GM06990 (cell line): ENCODE measurements at regions not wholly inside any gene's neighbourhood (a gene's known extent, or its start where the extent isn't known, plus 50 kb on each side); places are given as distances from the start of the nearest gene placed in this dataset.

Source experiments
- DNase-seq: peaks from one replicate; pipeline ENCODE4 v3.0.0-alpha.2; 2011; ENCODE audit not compliant: insufficient read length; ENCODE audit errors: extremely low read depth
- H3K27me3 ChIP-seq: replicated peaks from 2 replicates; pipeline ENCODE4 v1.6.0; 2011; ENCODE audit warnings: low read length; ENCODE audit not compliant: control insufficient read depth, insufficient read depth
- H3K36me3 ChIP-seq: 2 replicates; pipeline ENCODE4 v1.5.1; 2011; ENCODE audit warnings: low read length; ENCODE audit not compliant: control insufficient read depth, insufficient read depth
- H3K4me3 ChIP-seq: replicated peaks from 2 replicates; pipeline ENCODE4 v1.5.1; 2011; ENCODE audit warnings: low read depth, mild to moderate bottlenecking, control low read depth, low read length
- TF ChIP-seq, protein P1 (sequence below): IDR thresholded peaks from 2 replicates; pipeline ENCODE4 v1.5.1; 2011; ENCODE audit warnings: low read length, control low read depth, mild to moderate bottlenecking, inconsistent platforms; ENCODE audit not compliant: insufficient read depth, poor library complexity, severe bottlenecking

DNA sequence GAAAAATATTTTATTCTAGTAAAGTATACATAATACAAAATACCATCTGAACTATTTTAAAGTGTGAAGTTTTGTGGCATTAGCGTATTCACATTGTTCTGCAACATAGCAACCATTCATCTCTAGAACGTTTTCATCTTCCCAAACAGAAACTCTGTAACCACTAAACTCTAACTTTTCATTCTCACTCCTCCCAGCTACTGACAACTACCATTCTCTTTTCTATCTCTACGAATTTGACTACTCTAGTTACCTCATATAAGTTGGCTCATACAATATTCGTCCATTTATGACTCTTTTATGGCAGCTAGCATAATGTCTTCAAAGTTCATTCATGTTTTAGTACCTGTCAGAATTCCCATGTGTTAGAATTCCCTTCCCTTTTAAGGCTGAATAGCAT is 150.5 kb upstream of the MIR17HG start:
- Histone ChIP-seq H3K4me3 (no peak overlapping the region), H3K27me3 (peaks cover 1% of the 10 kb centered on the region; the same call in 1 of the 2 replicates), H3K36me3 (no peaks in the 10 kb centered on the region)
- TF ChIP-seq, protein P1, sequence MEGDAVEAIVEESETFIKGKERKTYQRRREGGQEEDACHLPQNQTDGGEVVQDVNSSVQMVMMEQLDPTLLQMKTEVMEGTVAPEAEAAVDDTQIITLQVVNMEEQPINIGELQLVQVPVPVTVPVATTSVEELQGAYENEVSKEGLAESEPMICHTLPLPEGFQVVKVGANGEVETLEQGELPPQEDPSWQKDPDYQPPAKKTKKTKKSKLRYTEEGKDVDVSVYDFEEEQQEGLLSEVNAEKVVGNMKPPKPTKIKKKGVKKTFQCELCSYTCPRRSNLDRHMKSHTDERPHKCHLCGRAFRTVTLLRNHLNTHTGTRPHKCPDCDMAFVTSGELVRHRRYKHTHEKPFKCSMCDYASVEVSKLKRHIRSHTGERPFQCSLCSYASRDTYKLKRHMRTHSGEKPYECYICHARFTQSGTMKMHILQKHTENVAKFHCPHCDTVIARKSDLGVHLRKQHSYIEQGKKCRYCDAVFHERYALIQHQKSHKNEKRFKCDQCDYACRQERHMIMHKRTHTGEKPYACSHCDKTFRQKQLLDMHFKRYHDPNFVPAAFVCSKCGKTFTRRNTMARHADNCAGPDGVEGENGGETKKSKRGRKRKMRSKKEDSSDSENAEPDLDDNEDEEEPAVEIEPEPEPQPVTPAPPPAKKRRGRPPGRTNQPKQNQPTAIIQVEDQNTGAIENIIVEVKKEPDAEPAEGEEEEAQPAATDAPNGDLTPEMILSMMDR, result no peak
- no peak for DNase-seq

DNA sequence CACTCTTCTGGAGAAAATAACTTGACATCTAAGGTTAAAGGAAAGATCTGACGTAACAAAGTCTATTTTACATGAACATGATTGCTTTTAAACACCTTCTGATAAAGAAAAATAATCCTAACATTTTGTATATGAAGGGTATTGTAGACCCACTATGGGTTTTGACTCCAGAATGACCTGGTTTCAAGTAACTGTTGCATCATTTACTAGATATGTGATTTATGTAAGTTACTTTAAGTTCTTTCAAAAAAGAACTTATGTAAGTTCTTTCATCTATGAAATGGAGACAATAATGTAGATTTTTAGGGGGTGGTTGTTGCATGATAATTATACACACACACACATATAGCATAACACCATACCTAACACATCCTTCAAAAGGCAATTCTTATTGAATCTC is 147.6 kb upstream of the MIR17HG start:
- no peak for DNase-seq
- TF ChIP-seq, protein P1, result no peak
- no peak overlapping the region for H3K4me3 ChIP-seq
- peaks cover 1% of the 10 kb centered on the region; the same call in 1 of the 2 replicates for H3K27me3 ChIP-seq
- no peaks in the 10 kb centered on the region for H3K36me3 ChIP-seq

DNA sequence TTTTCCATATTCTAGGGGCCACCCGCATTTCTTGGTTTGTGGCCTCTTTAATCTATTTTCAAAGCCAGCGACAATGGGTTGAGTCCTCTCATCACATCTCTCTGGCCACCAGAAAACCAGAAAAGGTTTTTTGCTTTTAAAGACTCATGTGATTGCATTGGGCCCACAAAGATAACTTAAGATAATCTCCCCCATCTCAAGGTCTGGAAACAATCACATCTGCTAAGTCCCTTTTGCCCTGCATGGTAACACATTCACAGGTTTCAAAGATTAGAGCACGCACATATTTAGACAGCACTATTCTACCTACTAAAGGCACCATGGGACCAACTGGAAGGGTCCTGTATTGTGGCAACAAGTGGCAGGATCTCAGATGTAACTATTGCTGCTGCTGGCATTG is 147.0 kb upstream of the MIR17HG start:
- TF ChIP-seq, protein P1, result no peak
- Histone ChIP-seq H3K36me3 (no peaks in the 10 kb centered on the region), H3K27me3 (peaks cover 1% of the 10 kb centered on the region; the same call in 1 of the 2 replicates), H3K4me3 (no peak overlapping the region)
- DNase-seq, result no peak

DNA sequence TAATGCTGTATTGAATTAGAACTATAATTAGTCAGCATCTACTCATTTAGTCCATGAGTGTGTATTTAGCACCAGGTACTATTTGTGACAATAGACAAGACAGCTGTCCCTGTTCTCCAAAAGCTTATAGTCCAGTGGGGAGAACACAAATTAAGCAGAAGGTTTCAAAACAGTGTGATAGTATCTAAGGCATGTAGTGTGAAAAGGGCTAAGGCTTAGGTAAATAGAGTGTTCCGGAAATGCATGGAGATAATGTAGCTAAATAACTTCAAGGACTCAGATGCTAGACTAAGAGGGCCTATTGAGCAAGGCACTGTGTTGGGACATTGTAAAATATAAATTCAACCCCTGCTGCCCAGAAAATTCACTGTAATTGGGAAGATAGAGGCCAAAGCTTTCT is 144.1 kb upstream of the MIR17HG start:
- TF ChIP-seq, protein P1, result no peak
- H3K27me3 ChIP-seq, result no peaks in the 10 kb centered on the region
- H3K4me3 ChIP-seq, result no peak overlapping the region
- DNase-seq, result no peak
- H3K36me3 ChIP-seq, result no peaks in the 10 kb centered on the region

DNA sequence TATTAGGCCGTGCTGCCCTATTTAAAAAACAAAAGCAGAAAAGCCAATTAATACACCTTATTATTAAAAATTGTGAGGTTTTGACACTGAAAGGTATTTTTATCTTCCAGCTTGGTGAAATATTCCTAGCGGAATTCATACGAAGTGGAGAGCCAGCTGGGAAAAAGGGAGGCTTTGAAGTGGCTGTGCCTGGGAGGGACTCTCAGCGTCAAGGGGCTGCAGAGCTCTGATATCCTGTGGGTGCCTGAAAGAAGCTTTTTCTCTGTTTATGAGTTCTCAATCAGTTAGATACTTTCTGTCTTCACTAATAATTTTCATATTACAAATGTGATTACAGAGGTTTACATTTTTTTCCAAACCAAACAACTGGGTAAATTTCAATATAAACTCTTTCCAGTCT is 140.2 kb upstream of the MIR17HG start:
- no peaks in the 10 kb centered on the region for H3K36me3 ChIP-seq
- no peak overlapping the region for H3K4me3 ChIP-seq
- TF ChIP-seq, protein P1, result no peak
- no peak for DNase-seq
- no peaks in the 10 kb centered on the region for H3K27me3 ChIP-seq

DNA sequence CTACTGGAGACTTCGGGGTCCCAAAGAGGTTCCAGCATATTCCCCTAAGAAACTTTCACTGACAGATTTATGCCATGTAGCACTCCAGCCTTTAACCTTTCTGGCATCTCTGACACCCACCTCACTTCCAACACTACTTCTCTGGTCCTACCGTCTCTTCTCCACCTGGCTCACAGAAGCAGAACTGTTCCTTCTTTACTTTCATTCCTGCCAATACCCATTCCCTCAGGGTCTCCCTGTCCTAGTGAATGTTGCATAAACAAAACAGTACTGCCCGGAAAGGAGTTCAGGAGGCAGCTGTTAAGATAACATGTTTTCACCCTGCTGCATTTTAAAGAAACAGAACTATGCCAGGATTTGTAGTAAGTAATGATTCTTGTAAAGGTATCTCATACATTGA is 136.0 kb upstream of the MIR17HG start:
- Histone ChIP-seq H3K36me3 (no peaks in the 10 kb centered on the region), H3K27me3 (no peaks in the 10 kb centered on the region), H3K4me3 (no peak overlapping the region)
- DNase-seq, result no peak
- TF ChIP-seq, protein P1, result no peak
